ENCODE measurements at regions not wholly inside any gene's neighbourhood (a gene's known extent, or its start where the extent isn't known, plus 50 kb on each side); places are given as distances from the start of the nearest gene placed in this dataset.
"Not testable (repeated sequence)": the region's sequence is repeated elsewhere in the genome, so short reads cannot be mapped to it uniquely, and the experiment has no call there.

DNA sequence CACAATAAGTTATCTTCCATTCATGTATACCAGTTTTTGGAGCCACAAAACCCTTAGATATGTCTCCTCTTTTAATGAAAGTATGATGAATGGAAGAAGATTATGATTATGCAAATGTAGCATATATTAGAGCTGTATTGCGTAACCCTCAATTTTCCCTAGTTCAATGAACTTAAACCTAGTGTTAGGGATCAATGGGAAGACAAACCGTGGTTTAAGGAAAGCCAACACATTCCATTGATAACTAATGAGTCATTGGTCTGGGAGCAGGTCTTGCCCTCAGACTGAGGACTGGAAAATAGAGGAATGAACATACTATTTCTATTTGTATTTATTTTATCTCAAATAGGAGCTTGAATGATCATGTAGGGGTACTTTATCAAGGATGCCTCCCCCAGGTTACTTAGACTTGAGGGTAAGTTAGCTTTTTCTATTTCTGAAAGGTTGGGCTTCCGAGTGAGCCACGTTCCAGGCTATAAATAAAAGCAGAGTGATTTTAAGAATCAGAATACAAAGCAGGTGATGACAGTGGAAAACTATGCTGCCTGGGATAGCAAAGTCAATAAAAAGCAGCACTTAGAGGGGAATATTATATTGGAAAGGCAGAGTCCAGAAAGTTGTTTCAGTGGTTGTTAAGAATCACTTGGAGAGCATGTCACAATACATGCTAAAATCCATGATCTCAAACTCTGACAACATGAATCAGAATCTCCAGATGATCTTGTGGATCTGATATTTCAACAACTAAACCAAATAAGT, 356.0 kb downstream of the ADAM29 start:
- DNase-seq (ENCODE audit: insufficient read length, low spot score) (no peak), FAIRE-seq (no peak)

DNA sequence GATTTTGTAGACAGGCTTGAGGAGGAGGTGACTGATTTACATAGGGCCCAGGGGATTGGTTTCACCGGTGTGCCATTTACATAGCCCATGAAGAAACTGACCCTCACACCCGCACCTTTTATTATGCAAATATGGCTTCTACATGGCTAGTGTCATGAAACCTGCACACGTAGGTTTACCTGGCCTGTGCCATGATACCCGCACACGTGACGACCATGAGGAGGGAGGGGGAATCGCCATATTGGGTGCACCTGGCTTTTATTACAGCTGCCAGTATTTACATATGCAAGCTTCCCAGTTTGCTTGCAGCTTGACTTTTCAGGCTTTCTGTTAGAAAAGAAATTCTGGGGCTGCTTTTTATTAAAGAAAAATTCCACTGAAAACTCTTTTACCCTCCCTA, 359.7 kb downstream of the ADAM29 start:
- no peak for FAIRE-seq
- no peak for DNase-seq (ENCODE audit: insufficient read length, low spot score)

GRCh38 chr4:175280153-175280552, 362.0 kb downstream of the ADAM29 start:
- no peak for FAIRE-seq
- DNase-seq (ENCODE audit: insufficient read length, low spot score): no peak

GRCh38 chr4:175281894-175282293, 363.7 kb downstream of the ADAM29 start:
- DNase-seq (ENCODE audit: insufficient read length, low spot score): no peak
- no peak for FAIRE-seq

DNA sequence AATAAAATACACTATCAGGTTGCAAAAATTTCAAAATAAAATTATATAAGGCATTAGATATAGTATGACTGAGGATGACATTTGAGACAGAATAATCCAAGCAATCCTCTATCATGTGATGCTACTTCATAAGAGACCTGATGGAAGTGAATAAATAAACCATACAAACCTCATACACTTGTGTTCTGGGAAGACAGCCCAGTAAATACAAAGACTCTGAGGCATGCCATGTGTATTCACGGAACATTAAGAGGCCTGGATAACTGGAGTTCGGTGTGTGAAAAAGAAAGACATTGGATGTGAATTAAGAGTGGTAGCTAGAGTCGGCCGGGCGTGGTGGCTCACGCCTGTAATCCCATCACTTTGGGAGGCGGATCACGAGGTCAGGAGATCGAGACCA, 364.2 kb downstream of the ADAM29 start:
- FAIRE-seq: no peak
- no peak for DNase-seq (ENCODE audit: insufficient read length, low spot score)

- DNase-seq (ENCODE audit: insufficient read length, low spot score) (no peak), FAIRE-seq (no peak)
Measured at GRCh38 chr4:175290401-175290800, 372.2 kb downstream of the ADAM29 start.

DNA sequence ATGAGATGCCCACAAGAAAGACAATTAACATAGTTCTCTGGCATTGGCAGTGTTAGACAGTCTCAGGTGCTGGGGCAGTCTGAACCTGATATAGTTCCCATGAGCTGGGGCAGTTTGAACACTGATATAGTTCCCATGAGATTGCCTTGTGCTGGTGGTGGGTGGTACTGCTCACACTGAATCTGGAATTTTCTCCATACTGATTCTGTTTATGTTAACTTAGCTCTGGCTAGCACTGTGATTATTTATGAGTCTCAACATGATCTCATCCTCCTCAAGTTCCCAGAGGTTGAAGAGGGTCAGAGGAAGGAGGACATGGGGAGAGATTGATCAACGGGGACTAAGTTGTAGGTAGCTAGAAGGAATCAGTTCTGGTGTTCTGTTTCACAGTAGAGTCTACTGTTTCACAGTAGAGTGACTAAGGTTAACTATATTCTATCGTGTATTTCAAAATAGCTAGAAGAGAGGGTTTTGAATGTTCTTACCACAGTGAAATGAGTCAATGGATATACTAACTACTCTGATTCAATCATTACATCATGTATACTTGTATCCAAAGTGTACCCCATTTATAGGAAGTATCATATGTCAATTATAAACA, 379.9 kb downstream of the ADAM29 start:
- no peak for FAIRE-seq

DNA sequence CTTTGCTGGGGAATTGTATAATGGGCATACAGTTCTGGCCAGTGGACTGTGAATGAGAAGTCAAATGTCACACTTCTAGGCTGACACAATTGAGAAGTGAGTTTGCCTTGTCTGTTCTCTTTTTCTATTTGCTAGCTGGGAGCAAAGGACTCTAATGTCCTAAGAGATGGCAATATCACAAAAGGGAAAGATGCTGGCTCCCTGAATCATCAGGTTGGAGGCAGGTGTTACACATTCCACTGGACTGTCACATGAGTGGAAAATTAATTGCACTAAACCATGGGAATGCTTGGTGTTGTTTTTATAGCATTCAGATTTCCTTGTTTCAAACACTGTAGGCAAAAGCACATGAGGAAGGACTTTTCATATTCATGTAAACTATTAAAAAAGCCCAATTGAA, 388.3 kb downstream of the ADAM29 start:
- no peak for FAIRE-seq
- DNase-seq (ENCODE audit: insufficient read length, low spot score): no peak

More for the DNA sequence above, 379.9 kb downstream of the ADAM29 start:
- DNase-seq (ENCODE audit: insufficient read length, low spot score): no peak

DNA sequence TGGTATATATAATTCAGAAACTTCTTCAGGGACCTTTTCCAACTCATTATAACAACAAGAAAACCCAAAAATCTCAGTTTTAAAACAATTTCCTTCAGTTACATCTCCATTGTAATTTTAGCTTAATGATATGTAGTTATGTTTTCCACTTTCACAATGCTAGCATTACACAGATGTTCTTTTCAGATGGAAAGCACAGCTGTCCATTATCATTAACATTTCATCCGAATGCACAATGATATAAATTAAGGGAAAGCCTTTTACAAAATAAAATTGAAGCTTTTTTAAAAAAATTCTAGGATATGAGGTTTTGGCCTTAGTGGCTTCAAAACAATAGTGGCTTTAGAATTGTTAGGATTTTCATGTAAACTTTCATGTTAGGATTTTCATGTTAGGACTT, 389.2 kb downstream of the ADAM29 start:
- DNase-seq (ENCODE audit: insufficient read length, low spot score) (no peak), FAIRE-seq (no peak)

DNA sequence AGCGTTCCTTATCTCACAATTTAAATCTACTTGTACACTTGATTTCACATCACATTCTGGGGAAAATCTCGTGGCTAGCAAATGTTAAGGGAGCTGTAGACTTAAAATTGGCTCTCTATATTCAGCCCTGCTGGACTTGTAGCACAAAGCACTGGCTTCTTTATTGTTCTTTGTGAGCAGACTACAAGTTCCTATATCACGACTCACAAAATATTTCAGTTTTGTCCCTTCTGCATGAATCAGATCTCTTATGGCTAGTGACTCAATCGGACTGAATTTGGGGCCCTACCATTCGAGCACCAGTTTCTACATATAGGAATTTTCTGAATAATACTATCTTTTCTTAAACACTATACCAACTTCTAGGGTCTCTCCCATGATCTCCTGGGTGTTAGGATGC, 390.1 kb downstream of the ADAM29 start:
- no peak for FAIRE-seq
- DNase-seq (ENCODE audit: insufficient read length, low spot score): no peak

DNA sequence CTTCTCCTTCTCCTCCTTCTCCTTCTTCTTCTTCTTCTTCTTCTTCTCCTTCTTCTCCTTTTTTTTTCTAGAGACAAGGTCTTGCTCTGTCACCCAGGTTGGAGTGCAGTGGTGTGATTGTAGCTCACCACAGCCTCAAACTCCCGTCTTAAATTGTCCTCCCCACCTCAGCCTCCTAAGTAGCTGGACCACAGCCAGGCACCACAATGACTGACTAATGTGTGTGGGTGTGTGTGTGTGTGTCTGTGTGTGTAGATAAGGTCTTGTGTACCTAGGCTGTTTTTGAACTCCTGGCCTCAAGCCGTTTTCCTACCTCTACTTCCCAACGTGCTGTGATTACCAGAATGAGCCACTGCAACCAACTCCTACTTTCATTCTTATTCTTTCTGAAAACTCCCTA, 390.9 kb downstream of the ADAM29 start:
- no peak for DNase-seq (ENCODE audit: insufficient read length, low spot score)
- FAIRE-seq: no peak

GRCh38 chr4:175325230-175325629, 407.1 kb downstream of the ADAM29 start:
- no peak for DNase-seq (ENCODE audit: insufficient read length, low spot score)
- FAIRE-seq: no peak

GRCh38 chr4:175326796-175327195, 408.6 kb downstream of the ADAM29 start:
- FAIRE-seq (no peak), DNase-seq (ENCODE audit: insufficient read length, low spot score) (no peak)

DNA sequence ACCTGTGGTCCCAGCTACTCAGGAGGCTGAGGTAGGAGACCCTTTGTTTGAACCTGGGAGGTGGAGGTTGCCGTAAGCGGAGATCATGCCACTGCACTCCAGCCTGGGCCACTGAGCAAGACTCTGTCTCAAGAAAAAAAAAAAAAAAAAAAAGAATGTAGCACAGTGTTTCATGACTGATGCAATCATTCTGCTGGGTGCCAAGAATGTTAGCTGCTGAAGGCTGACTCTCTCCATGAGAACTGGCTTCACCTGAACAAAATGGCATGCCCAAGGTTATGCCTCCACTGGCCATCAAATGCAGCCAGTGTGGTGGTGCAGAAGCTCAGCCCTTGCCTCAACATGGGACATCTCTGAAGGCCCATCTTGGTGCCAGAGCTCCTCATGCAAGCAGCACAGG, 412.1 kb downstream of the ADAM29 start:
- DNase-seq (ENCODE audit: insufficient read length, low spot score) (no peak), FAIRE-seq (no peak)

DNA sequence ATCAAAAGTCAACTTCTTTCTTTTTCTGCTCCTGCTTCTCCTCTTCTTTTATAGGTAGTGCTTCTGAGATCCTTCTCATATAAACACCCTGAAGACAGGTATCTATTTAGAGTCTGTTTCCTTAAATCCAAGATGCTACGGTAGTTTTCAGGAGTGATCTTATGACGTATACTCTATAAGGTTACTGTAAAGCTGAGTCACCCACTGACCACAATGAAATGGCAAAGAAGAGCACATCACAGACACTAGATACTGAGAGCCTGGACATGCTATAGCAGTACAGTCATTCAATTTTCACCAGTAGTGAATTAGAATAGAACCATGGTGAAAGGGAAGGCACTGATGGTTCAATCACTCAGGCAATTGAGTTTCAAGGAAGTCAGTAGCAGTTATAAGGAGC, 412.5 kb downstream of the ADAM29 start:
- DNase-seq (ENCODE audit: insufficient read length, low spot score) (no peak), FAIRE-seq (no peak)

- no peak for FAIRE-seq
- DNase-seq (ENCODE audit: insufficient read length, low spot score): no peak
Measured at GRCh38 chr4:175335331-175335730, 417.2 kb downstream of the ADAM29 start.

GRCh38 chr4:175336570-175336969, 418.4 kb downstream of the ADAM29 start:
- DNase-seq (ENCODE audit: insufficient read length, low spot score); FAIRE-seq: not testable (repeated sequence)

GRCh38 chr4:175339100-175339707, 421.0 kb downstream of the ADAM29 start:
- no peak for DNase-seq (ENCODE audit: insufficient read length, low spot score)
- FAIRE-seq: no peak

GRCh38 chr4:175341203-175341755, 423.1 kb downstream of the ADAM29 start:
- DNase-seq (ENCODE audit: insufficient read length, low spot score) (no peak), FAIRE-seq (no peak)

DNA sequence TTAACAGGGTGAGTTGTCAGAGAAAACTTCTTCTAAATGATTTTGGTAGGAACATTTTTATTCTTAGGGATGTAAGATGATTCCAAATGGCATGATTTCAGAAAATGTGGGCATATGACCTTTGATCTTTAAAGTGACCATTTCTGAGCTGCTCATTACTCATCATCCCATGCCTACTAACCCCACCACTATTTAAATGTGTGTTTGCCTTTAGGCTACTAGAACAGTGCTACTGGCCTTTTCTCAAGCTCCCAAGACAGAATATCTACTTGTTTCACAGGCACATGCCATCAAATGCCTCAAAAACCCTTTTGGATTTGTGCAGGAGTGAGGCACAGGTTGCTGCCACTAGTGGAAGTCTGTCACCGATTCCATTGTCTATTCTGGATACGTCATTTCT, 428.2 kb downstream of the ADAM29 start:
- DNase-seq (ENCODE audit: insufficient read length, low spot score): no peak
- FAIRE-seq: no peak

- FAIRE-seq (no peak), DNase-seq (ENCODE audit: insufficient read length, low spot score) (no peak)
Measured at GRCh38 chr4:175350246-175350645, 432.1 kb downstream of the ADAM29 start.

- DNase-seq (ENCODE audit: insufficient read length, low spot score) (no peak), FAIRE-seq (no peak)
Measured at GRCh38 chr4:175351473-175351872, 433.3 kb downstream of the ADAM29 start.

Measured in GM19239 (cell line).